ENCODE measurements at regions not wholly inside any gene's neighbourhood (a gene's known extent, or its start where the extent isn't known, plus 50 kb on each side); places are given as distances from the start of the nearest gene placed in this dataset.

DNA sequence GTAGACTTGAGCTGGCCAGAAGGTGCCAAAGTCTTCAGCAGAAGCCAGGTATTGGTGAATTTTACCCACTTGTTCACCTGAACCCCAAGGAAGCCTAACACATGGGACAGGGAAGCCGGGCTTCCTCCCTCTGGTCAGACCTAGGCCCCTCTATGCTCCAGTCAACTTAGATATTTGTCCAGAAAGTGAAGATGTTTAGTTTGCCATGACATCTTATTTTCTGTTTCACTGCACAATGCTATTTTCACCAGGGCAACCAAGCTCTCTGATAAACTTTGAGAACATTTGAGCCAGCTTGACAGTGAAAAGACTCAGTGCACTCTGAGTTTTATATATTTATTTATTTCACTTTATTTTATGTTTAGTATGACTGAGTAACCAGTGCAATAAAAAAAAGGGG lies 71.0 kb downstream of the SOX14 start:
- TF ChIP-seq, protein P1, sequence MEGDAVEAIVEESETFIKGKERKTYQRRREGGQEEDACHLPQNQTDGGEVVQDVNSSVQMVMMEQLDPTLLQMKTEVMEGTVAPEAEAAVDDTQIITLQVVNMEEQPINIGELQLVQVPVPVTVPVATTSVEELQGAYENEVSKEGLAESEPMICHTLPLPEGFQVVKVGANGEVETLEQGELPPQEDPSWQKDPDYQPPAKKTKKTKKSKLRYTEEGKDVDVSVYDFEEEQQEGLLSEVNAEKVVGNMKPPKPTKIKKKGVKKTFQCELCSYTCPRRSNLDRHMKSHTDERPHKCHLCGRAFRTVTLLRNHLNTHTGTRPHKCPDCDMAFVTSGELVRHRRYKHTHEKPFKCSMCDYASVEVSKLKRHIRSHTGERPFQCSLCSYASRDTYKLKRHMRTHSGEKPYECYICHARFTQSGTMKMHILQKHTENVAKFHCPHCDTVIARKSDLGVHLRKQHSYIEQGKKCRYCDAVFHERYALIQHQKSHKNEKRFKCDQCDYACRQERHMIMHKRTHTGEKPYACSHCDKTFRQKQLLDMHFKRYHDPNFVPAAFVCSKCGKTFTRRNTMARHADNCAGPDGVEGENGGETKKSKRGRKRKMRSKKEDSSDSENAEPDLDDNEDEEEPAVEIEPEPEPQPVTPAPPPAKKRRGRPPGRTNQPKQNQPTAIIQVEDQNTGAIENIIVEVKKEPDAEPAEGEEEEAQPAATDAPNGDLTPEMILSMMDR (IDR thresholded peaks at IDR 0.05): no peak
- TF ChIP-seq POLR2A (IDR thresholded peaks at IDR 0.05): no peak

Measured in uterus (tissue), 2 donors.